GM23338 (cell line): ENCODE measurements at regions not wholly inside any gene's neighbourhood (a gene's known extent, or its start where the extent isn't known, plus 50 kb on each side); places are given as distances from the start of the nearest gene placed in this dataset.
"Not testable (repeated sequence)": the region's sequence is repeated elsewhere in the genome, so short reads cannot be mapped to it uniquely, and the experiment has no call there.

Experiments
- ATAC-seq: fragments of 200-7000 bp; cut with Tn5 transposase; 3 replicates; pipeline ENCODE4 v1.9.1; 2020
- DNase-seq: peaks from one replicate; pipeline ENCODE4 v3.0.0-alpha.2; 2015; ENCODE audit warnings: low spot score
- H2AFZ ChIP-seq: fragments of 200-600 bp; sonication (generic); 2 replicates; pipeline ENCODE4 v1.8.0; 2016; ENCODE audit warnings: antibody characterized with exemption, mild to moderate bottlenecking, moderate library complexity
- H3F3A ChIP-seq: fragments of 200-600 bp; sonication (generic); replicated peaks from 2 replicates; pipeline ENCODE4 v1.8.0; 2017; ENCODE audit warnings: antibody characterized with exemption, mixed run types, low read depth
- H3K27ac ChIP-seq: fragments of 200-600 bp; sonication (generic); 2 replicates; pipeline ENCODE4 v1.6.1; 2016; ENCODE audit warnings: low read depth
- H3K27me3 ChIP-seq: fragments of 200-600 bp; sonication (generic); 2 replicates; pipeline ENCODE4 v1.8.0; 2016; ENCODE audit warnings: mild to moderate bottlenecking, mixed run types, moderate library complexity; ENCODE audit not compliant: insufficient read depth
- H3K36me3 ChIP-seq: fragments of 200-600 bp; sonication (generic); 2 replicates; pipeline ENCODE4 v1.8.0; 2016; ENCODE audit warnings: mild to moderate bottlenecking; ENCODE audit not compliant: insufficient read depth
- H3K4me1 ChIP-seq: fragments of 200-600 bp; sonication (generic); 2 replicates; pipeline ENCODE4 v1.8.0; 2016; ENCODE audit warnings: mild to moderate bottlenecking, moderate library complexity; ENCODE audit not compliant: insufficient read depth
- H3K4me2 ChIP-seq: fragments of 200-600 bp; sonication (generic); 2 replicates; pipeline ENCODE4 v1.7.1; 2017; ENCODE audit warnings: mixed run types
- H3K4me3 ChIP-seq: fragments of 200-600 bp; sonication (generic); 2 replicates; pipeline ENCODE4 v1.6.1; 2016; ENCODE audit warnings: mixed run types
- H3K79me2 ChIP-seq: fragments of 200-600 bp; sonication (generic); replicated peaks from 2 replicates; pipeline ENCODE4 v1.8.0; 2017; ENCODE audit warnings: mild to moderate bottlenecking; ENCODE audit not compliant: insufficient read depth
- H3K9me2 ChIP-seq: fragments of 200-600 bp; sonication (generic); 2 replicates; pipeline ENCODE4 v1.8.0; 2017; ENCODE audit not compliant: insufficient read depth
- H4K20me1 ChIP-seq: fragments of 200-600 bp; sonication (generic); replicated peaks from 2 replicates; pipeline ENCODE4 v1.8.0; 2017; ENCODE audit warnings: mild to moderate bottlenecking; ENCODE audit not compliant: insufficient read depth
- H3K27ac Mint-ChIP-seq: 2 replicates; pipeline ENCODE4 v1.8.0; 2020; ENCODE audit warnings: inconsistent platforms, mild to moderate bottlenecking, moderate library complexity, mixed read lengths
- H3K27me3 Mint-ChIP-seq: 3 replicates; pipeline ENCODE4 v1.8.0; 2022; ENCODE audit warnings: low read depth, mild to moderate bottlenecking, moderate library complexity, mixed read lengths, inconsistent platforms; ENCODE audit not compliant: insufficient read depth, poor library complexity
- H3K36me3 Mint-ChIP-seq: 3 replicates; pipeline ENCODE4 v1.8.0; 2021; ENCODE audit warnings: low read depth, mild to moderate bottlenecking, inconsistent platforms, moderate library complexity, mixed read lengths
- H3K4me1 Mint-ChIP-seq: 3 replicates; pipeline ENCODE4 v1.8.0; 2020; ENCODE audit warnings: mild to moderate bottlenecking, inconsistent platforms, mixed read lengths
- H3K4me3 Mint-ChIP-seq: 3 replicates; pipeline ENCODE4 v1.8.0; 2021; ENCODE audit warnings: moderate library complexity, mild to moderate bottlenecking, inconsistent platforms, mixed read lengths
- H3K9me3 Mint-ChIP-seq: 3 replicates; pipeline ENCODE4 v1.8.0; 2020; ENCODE audit warnings: moderate library complexity, mild to moderate bottlenecking, inconsistent platforms, mixed read lengths
- CTCF ChIP-seq, 2 experiments: fragments of 200-600 bp in 1 of 2; sonication (generic) in 1 of 2; conservative IDR thresholded peaks; 2 replicates each; pipeline versions ENCODE4 v1.5.1 to v1.6.1; 2016 to 2017; ENCODE audit warnings: antibody characterized with exemption in 2 of 2, low read depth in 2 of 2, mild to moderate bottlenecking in 2 of 2, moderate library complexity in 1 of 2
- NANOG ChIP-seq: IDR thresholded peaks from 2 replicates; pipeline ENCODE4 v1.6.1; 2016; ENCODE audit warnings: antibody characterized with exemption, borderline replicate concordance
- POLR2AphosphoS5 ChIP-seq: IDR thresholded peaks from 2 replicates; pipeline ENCODE4 v1.6.1; 2016; ENCODE audit warnings: antibody characterized with exemption, low read depth
- ZNF331 ChIP-seq: fragments of 250-450 bp; sonication (Bioruptor Pico); IDR thresholded peaks from 2 replicates; pipeline ENCODE4 v1.5.0; 2020; ENCODE audit warnings: low read depth, mild to moderate bottlenecking, moderate library complexity

- TF ChIP-seq CTCF (conservative IDR thresholded peaks at IDR 0.05; ENCODE audit: low read depth in 2 of 2), result no peak
- TF ChIP-seq NANOG, result no peak
- no peak for TF ChIP-seq ZNF331 (CRISPR knock-in tag)
- no peak for TF ChIP-seq POLR2AphosphoS5
These were observed 289.2 kb downstream of the KLF13 start (continued) for GRCh38 chr15:31615643-31616415.

GRCh38 chr15:31623297-31623696 lies 296.7 kb downstream of the KLF13 start:
- not testable (repeated sequence) for ATAC-seq, H3K27me3 Mint-ChIP-seq, DNase-seq, H3K4me1 Mint-ChIP-seq, H3K9me2 ChIP-seq, H3K27ac Mint-ChIP-seq, H3K4me1 ChIP-seq, H4K20me1 ChIP-seq, H3K36me3 ChIP-seq, H3K4me3 ChIP-seq, H3K4me3 Mint-ChIP-seq, H3K27me3 ChIP-seq, H3F3A ChIP-seq, H3K79me2 ChIP-seq, H3K4me2 ChIP-seq, H2AFZ ChIP-seq, H3K27ac ChIP-seq
- peaks cover 18% of the 10 kb centered on the region; the same call in 2 of the 3 replicates for H3K36me3 Mint-ChIP-seq
- H3K9me3 Mint-ChIP-seq, result peaks cover 43% of the 10 kb centered on the region

GRCh38 chr15:31624115-31624514 lies 297.5 kb downstream of the KLF13 start:
- H3F3A ChIP-seq, H3K36me3 ChIP-seq, H3K27ac ChIP-seq, H3K27me3 ChIP-seq, H3K4me2 ChIP-seq, H3K9me2 ChIP-seq, H3K4me3 ChIP-seq, H3K79me2 ChIP-seq, H3K4me1 ChIP-seq, DNase-seq, H3K4me1 Mint-ChIP-seq, H3K27ac Mint-ChIP-seq, H4K20me1 ChIP-seq, H3K27me3 Mint-ChIP-seq, ATAC-seq, H2AFZ ChIP-seq, H3K4me3 Mint-ChIP-seq: not testable (repeated sequence)
- peaks cover 18% of the 10 kb centered on the region; the same call in 2 of the 3 replicates for H3K36me3 Mint-ChIP-seq
- peaks cover 43% of the 10 kb centered on the region for H3K9me3 Mint-ChIP-seq

GRCh38 chr15:31635715-31636114 lies 309.1 kb downstream of the KLF13 start:
- H3K27ac Mint-ChIP-seq, H3K4me3 ChIP-seq, H3K36me3 ChIP-seq, H2AFZ ChIP-seq, H3K27me3 Mint-ChIP-seq, H4K20me1 ChIP-seq, H3K27ac ChIP-seq, H3K4me3 Mint-ChIP-seq, H3K4me1 Mint-ChIP-seq, H3K9me2 ChIP-seq, H3K79me2 ChIP-seq, H3K27me3 ChIP-seq, DNase-seq, H3K4me2 ChIP-seq, ATAC-seq, H3F3A ChIP-seq, H3K4me1 ChIP-seq: not testable (repeated sequence)
- Mint-ChIP-seq H3K36me3 (peaks cover 23% of the 10 kb centered on the region), H3K9me3 (peaks cover 38% of the 10 kb centered on the region)

- not testable (repeated sequence) for H3K27ac Mint-ChIP-seq, H3K4me2 ChIP-seq, H3K4me3 ChIP-seq, H4K20me1 ChIP-seq, DNase-seq, H3K9me2 ChIP-seq, H3K4me1 Mint-ChIP-seq, ATAC-seq, H3F3A ChIP-seq, H3K27me3 ChIP-seq, H3K27me3 Mint-ChIP-seq, H2AFZ ChIP-seq, H3K36me3 ChIP-seq, H3K79me2 ChIP-seq, H3K27ac ChIP-seq, H3K4me1 ChIP-seq, H3K4me3 Mint-ChIP-seq
- Mint-ChIP-seq H3K36me3 (peaks cover 20% of the 10 kb centered on the region), H3K9me3 (peaks cover 27% of the 10 kb centered on the region)
These were observed 310.3 kb downstream of the KLF13 start for GRCh38 chr15:31636911-31637310.

- not testable (repeated sequence) for H3K9me3 Mint-ChIP-seq, DNase-seq, H3K4me1 ChIP-seq, H3K79me2 ChIP-seq, H3K36me3 ChIP-seq, H3K36me3 Mint-ChIP-seq, H3K27ac ChIP-seq, H4K20me1 ChIP-seq, H3K27me3 Mint-ChIP-seq, ATAC-seq, H3K4me1 Mint-ChIP-seq, H2AFZ ChIP-seq, H3K27ac Mint-ChIP-seq, H3K4me2 ChIP-seq, H3F3A ChIP-seq, H3K4me3 Mint-ChIP-seq, H3K9me2 ChIP-seq, H3K4me3 ChIP-seq, H3K27me3 ChIP-seq
These were observed 317.3 kb downstream of the KLF13 start for GRCh38 chr15:31643955-31644354.
